Posterior vena cava (tissue), 2 donors: ENCODE measurements at regions not wholly inside any gene's neighbourhood (a gene's known extent, or its start where the extent isn't known, plus 50 kb on each side); places are given as distances from the start of the nearest gene placed in this dataset.

ENCODE experiments used
- DNase-seq: peaks from one replicate; pipeline ENCODE4 v3.0.0-alpha.2; 2020; ENCODE audit warnings: low spot score
- intact Hi-C, 2 donors: fragments of 100-400 bp; cut with DNase I; formaldehyde crosslinking; loops; one replicate each; pipeline versions ENCODE4 v1.14.1 to v1.14.2; 2022 to 2023
- donor health status: DM: yes; HTN: yes; CAD: no.
- donor health status: DM: yes; HTN: yes; CAD: no.

- no peak for DNase-seq
These were observed 252.2 kb upstream of the BMP2 start for GRCh38 chr20:6515261-6515660.

DNA sequence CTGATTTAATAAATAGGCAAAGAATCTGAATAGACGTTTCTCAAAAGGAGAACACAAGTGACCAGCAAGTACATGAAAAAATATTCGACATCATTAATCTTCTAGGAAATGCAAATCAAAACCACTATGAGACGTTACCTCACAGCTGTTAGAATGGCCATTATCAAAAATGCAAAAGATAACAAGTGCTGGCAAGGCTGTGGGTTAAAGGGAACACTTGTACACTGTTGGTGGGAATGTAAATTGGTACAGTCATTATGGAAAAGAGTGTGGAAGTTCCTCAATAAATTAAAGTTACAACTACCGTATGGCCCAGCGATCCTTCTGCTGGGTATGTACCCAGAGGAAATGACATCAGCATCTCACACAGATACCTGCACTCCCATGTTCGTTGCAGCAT, 253.9 kb upstream of the BMP2 start:
- intact Hi-C loops, result no loop called here
- no peak for DNase-seq

More at GRCh38 chr20:6515261-6515660, 252.2 kb upstream of the BMP2 start:
- intact Hi-C loops, result no loop called here

DNA sequence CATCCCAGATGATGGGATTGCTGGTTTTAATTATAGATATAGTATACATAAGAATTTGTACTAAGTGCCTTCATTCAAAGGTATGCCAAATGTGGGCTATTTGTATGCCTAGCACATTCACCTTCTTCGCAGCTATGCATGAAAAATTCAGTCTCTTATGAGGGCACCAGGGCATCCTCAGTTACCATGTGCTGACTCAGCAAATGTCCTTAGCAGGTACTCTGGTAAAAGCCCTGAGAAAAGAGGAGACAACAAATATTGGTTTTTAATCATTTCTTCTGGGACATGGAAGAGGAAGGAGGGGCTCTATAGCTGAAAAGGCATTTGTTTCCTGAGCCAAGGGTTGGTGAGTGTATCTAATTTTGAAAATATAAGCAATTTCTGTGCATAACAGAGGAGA, 258.1 kb upstream of the BMP2 start:
- DNase-seq, result no peak
- intact Hi-C loops, result no loop called here

DNA sequence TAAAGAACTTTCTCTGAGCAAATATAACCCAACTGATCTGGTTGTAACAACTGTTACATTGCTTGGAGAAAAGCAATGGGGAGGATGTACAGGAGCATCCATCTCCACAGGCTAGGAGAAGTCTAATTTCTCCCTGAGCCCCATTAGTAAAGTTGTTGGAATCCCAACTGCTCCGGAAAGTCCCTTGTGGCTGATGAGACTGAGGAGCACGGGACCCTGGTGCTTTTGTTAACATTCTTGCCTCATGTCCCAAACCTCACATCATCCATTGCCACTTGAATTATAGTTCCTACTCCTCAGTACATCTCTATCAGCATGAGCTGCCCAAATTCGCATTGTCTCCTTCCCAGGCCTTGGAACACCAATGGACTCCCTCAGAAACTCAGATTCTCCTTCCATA, 260.6 kb upstream of the BMP2 start:
- intact Hi-C loops, result no loop called here
- DNase-seq, result no peak

DNA sequence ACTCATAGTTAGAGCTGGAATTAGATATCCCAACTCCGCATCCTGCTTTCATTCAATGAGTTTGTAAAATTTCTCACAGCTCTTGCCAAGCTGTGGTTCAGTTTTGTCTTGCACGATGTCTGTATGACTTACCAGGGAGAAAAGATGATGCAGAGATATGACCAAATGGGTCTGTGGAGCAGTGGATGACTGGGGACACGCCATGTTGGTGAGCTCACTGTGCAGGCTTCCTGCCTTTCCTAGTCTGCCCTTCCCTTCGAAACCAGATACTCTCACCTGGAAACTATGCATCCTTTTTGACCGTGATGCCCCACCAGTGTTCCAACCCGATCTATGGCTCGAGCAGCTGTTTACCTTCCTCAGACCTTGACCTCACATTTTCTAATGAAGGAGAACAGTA, 262.7 kb upstream of the BMP2 start:
- intact Hi-C loops, result no loop called here

DNA sequence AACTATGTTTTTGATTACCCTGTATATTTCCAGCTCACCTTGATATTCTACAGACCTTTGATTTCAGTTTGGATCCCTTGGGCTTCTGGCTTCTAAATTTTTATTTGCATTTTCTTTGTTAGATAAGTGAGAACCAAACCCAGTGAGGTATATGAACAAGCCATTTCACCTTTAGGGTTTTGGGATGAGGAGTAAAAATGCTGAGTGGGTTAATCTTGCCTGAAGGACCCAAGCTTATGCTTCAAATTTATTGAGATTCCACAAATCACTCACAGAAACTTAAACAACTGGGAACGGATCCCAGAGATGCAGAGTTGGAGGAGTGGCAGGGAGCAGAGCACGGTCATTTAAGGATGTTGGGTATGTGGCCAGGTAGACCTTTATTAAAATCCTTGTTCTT, 263.3 kb upstream of the BMP2 start:
- DNase-seq, result no peak
- intact Hi-C loops, result no loop called here

More for the DNA sequence above, 262.7 kb upstream of the BMP2 start:
- no peak for DNase-seq

- intact Hi-C loops, result no loop called here
- no peak for DNase-seq
These were observed 264.5 kb upstream of the BMP2 start for GRCh38 chr20:6502999-6503398.

GRCh38 chr20:6502219-6502618, 265.3 kb upstream of the BMP2 start:
- no peak for DNase-seq
- intact Hi-C loops, result no loop called here

DNA sequence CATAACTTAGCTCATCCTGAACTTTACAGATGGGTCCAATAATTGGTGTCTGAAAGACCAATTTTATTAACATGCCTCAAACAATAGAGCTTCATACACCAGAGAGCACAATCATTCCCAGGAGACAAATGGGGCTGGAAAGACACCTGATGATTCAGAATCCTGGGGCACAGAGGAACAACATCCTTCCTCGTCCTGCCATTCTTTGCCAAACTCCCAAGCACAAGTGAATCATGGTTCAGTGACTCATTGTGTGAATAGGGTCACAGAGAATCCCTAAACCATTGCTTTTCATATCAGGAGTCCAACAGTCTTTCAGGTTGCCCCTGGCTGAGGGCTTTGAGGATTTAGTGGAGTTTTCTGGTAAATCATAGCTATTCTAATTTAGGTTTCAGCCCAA, 266.4 kb upstream of the BMP2 start:
- DNase-seq, result no peak
- intact Hi-C loops, result no loop called here

- intact Hi-C loops, result no loop called here
- DNase-seq, result no peak
These were observed 267.9 kb upstream of the BMP2 start for GRCh38 chr20:6499566-6499965.

DNA sequence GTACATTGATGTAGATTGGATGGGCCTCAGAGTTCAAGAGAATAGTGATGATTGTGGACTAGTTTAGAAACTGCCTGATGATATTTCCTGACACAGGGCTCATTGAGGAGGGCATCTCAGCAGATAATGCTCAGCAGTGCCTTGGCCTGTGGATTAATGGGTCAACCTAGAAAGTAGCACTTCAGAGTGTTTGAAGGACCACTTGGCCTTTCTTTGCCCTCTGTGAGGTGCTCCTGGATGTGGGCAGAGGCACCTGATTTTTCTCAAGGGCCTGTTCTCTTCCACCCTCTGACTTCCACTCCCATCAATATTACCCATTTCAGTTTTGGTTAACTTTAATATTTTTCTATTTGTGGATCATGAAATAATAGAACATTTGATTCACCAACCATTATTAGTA, 270.6 kb upstream of the BMP2 start:
- intact Hi-C loops, result no loop called here
- DNase-seq, result no peak

DNA sequence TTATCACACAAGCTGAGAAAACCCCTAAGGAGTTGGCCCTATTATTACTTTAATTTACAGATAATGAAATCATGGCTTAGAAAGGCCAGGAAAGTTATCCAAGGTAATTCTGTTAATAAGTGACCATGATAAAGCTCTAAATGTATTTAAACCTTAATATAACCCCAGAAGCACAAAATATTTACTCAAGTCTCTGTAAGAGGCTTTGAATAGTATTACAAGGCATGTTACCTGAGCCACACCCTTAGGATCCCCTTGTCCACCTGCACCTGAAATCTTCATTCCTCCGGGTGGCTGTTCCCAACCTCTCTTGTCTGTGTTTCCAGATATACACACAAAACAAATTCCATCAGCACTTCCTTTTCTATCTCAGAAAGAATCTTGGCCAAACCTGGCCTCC, 271.6 kb upstream of the BMP2 start:
- no peak for DNase-seq
- intact Hi-C loops, result no loop called here

DNA sequence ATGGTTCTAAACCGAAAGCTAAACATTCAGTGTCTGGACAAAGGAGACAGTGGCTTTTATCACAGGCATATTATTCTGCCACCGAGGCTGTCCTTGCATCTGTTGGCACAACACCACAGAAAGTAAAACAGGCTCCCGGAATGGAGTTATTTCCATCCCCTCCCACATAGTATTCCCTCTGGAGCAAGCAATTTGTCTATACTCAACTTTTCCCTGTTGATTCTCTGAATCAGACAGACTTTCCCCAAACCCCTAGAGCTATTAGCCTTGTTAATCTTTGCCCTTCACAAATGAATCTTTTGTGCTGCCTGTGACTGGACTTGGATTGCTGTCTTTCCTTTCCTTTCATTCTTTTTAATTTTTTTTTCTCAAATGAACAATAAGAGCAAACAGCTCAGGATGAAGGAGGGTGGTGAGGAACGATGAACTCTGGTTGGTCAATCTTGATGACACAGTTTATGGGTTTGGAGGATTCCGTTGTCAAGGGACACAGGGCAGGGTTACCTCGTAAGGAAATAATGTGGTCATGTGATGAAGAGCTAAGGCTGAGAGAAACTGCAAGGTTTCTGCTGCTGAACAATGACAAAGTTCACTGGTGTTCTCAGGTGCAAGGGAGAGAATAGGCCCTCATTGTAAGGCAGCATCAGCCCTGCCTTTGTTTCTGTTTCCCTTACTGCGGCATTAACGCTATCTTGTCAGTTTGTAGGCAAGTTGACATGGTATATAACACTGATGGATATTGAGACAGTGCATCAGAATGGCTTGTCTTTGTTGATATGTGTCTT, 275.0 kb upstream of the BMP2 start:
- no peak for DNase-seq
- intact Hi-C loops, result loop anchor here in 1 of 2 donors (5.0 kb wide), 1 partner anchor 1145 kb away; no protein-coding TSS in a partner anchor

DNA sequence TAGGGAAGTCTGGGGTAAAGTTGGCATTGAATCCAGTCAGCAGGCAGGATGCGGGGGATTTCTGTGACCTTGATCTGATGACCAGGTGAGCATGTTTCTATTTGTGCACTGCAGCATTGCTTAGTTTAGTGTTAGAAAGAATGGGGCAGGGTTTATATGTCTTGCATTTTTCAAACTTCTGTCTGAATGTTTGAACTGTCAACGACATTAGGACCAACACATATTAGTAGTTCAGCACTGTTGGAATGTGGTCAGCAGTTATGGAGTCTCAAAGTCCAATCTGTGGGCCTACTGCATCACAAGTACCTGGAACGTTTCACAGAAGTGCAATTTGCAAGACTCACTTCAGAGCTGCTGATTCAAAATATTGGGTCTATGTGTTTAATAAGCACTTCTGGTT, 276.6 kb upstream of the BMP2 start:
- intact Hi-C loops, result loop anchor here in 1 of 2 donors (5.0 kb wide), 1 partner anchor 1146 kb away; no protein-coding TSS in a partner anchor
- DNase-seq, result no peak

GRCh38 chr20:6489361-6490171, 277.9 kb upstream of the BMP2 start:
- intact Hi-C loops, result loop anchor here in 1 of 2 donors (5.0 kb wide), 1 partner anchor 1148 kb away; no protein-coding TSS in a partner anchor
- no peak for DNase-seq

DNA sequence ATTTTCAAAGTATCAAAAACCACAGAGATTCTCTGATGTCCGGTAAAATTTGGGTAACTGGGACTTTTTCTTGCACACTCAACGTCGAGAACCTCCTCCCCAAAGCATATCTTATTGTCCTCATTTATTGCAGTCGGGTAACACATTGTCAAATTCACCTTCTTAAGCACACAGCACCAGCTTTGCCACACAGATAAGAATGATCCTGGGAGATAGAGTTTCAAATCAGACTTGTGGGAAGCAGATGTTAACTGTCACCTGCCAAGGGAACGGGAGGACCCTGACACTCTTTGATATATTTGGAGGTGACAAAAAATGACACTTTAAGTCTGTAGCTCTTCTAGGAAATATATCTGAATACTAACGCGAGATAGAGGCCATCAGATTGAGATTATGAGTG, 282.1 kb upstream of the BMP2 start:
- DNase-seq, result no peak
- intact Hi-C loops, result no loop called here

DNA sequence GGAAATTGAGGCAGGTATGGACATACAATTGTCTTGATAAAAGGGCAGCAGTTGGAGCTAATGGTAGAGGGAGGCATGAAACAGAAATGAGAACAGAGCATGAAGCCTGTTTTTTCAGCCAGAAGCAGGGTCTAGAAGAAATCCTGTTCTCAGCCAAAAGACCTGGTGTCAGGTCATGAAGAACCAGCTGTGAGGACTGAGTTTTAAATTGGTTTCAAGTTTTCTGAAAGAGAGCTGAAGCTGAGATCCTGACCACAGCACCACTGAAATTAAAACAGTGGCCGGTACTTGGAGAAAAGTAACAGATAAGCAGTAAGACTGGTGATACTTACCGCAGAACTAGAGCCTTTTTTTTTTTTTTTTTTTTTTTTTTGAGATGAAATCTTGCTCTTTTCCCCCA, 283.8 kb upstream of the BMP2 start:
- no peak for DNase-seq
- intact Hi-C loops, result no loop called here

DNA sequence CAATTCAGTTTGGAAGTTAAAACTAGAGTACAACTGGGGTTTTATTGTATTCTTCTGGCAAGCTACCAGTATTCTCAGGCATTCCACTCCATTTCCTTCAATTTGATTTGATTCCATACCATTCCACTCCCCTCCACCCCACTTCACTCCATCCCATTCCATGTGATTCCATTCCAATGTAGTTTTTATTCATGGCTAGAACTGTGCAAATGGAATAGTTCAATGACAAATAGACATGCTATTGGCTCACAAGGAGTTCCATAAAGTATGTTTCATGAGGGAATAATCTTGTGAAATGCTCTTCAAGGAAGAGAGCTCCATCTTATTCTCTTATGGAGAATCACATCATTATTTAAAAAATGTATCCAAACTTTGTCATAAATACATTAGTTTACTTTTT, 285.0 kb upstream of the BMP2 start:
- DNase-seq, result no peak
- intact Hi-C loops, result no loop called here

GRCh38 chr20:6480328-6481200, 286.9 kb upstream of the BMP2 start:
- DNase-seq, result no peak
- intact Hi-C loops, result no loop called here

DNA sequence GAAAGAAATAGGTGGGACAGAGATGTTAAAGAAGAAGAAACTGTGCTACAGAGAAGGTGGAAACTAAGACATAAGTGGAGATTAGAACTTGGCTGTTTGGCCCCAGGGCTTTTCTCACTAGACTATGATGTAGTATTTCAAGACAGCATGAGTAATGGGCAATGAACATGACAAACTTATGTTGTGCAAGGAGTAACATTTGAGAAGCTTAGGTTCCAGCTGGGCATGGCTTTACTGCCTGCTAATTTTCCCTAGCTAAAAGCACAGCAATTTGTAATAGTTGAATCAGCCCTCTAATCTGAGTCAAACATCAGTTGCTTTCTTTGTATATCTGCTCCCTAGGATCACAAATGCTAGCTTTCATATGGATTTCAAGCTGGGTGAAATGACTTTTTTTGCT, 294.3 kb upstream of the BMP2 start:
- DNase-seq, result no peak
- intact Hi-C loops, result no loop called here
